Effector memory CD4-positive, alpha-beta T cell (primary cell): ENCODE measurements at regions not wholly inside any gene's neighbourhood (a gene's known extent, or its start where the extent isn't known, plus 50 kb on each side); places are given as distances from the start of the nearest gene placed in this dataset.

Experiments
- DNase-seq, 3 donors: peaks; one replicate each; pipeline ENCODE4 v3.0.0-alpha.2; 2020
- H3K27ac ChIP-seq: 2 replicates; pipeline ENCODE4 v1.7.0; 2013; ENCODE audit warnings: mild to moderate bottlenecking, low read length, moderate library complexity; ENCODE audit not compliant: insufficient read depth, poor library complexity, severe bottlenecking
- H3K27me3 ChIP-seq: replicated peaks from 2 replicates; pipeline ENCODE4 v1.7.0; 2013; ENCODE audit warnings: mild to moderate bottlenecking, low read length; ENCODE audit not compliant: insufficient read depth, control insufficient read depth, poor library complexity, severe bottlenecking
- H3K36me3 ChIP-seq: 2 replicates; pipeline ENCODE4 v1.7.0; 2013; ENCODE audit warnings: mild to moderate bottlenecking, low read length, moderate library complexity; ENCODE audit not compliant: control insufficient read depth, insufficient read depth
- H3K4me1 ChIP-seq: 2 replicates; pipeline ENCODE4 v1.7.0; 2013; ENCODE audit warnings: low read length, mild to moderate bottlenecking; ENCODE audit not compliant: control insufficient read depth, insufficient read depth, poor library complexity, severe bottlenecking
- H3K4me3 ChIP-seq: 2 replicates; pipeline ENCODE4 v1.7.0; 2013; ENCODE audit warnings: low read length, low read depth, mild to moderate bottlenecking; ENCODE audit not compliant: insufficient read depth, poor library complexity, severe bottlenecking
- H3K9me3 ChIP-seq: 2 replicates; pipeline ENCODE4 v1.7.0; 2013; ENCODE audit warnings: mild to moderate bottlenecking, low read length, moderate library complexity; ENCODE audit not compliant: control insufficient read depth

DNA sequence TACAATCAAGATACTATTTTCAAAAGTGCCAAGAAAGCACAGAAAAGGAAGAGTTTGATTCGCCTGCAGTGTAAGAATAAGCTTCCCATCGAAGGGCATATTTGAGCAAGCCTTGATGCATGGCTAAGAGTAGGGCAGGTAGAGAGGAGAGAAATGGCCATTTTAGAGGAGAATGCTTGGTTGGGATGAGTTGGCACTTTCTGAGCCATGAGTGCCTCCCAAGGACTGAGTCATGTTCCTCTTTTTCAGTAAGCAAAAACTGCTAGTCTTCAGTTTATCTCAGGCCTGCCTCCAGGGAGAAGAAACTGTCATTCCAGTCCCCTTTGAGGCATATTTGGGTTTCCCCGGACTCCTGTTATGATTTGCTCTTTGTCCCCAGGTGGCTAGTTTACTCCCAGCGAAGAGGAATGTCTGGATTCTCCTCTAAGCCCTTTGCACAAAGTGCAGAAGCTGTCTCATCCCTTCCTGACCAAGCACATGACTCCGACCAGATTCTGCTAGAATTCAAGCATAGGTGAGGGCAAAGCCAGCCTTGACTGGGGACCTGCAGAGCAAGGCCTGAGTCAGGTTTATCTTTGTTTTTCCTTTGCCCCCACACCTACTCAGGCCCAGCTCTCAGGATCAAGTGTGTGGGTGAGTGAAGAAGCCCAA lies 115.2 kb downstream of the TTC32 start:
- no peak for DNase-seq
- no peaks in the 10 kb centered on the region for H3K36me3 ChIP-seq
- no peaks in the 10 kb centered on the region for H3K9me3 ChIP-seq
- H3K4me3 ChIP-seq: no peak overlapping the region
- no peaks in the 10 kb centered on the region for H3K27me3 ChIP-seq
- no peaks in the 10 kb centered on the region for H3K4me1 ChIP-seq
- no peak overlapping the region for H3K27ac ChIP-seq

- Histone ChIP-seq H3K27me3 (no peaks in the 10 kb centered on the region), H3K4me3 (no peak overlapping the region), H3K9me3 (no peaks in the 10 kb centered on the region), H3K4me1 (no peaks in the 10 kb centered on the region), H3K36me3 (no peaks in the 10 kb centered on the region), H3K27ac (no peak overlapping the region)
- DNase-seq: no peak
Measured at GRCh38 chr2:19785867-19786266, 115.9 kb downstream of the TTC32 start.

- Histone ChIP-seq H3K27ac (no peak overlapping the region), H3K4me1 (no peaks in the 10 kb centered on the region), H3K36me3 (no peaks in the 10 kb centered on the region), H3K27me3 (no peaks in the 10 kb centered on the region), H3K9me3 (no peaks in the 10 kb centered on the region), H3K4me3 (no peak overlapping the region)
- DNase-seq: no peak
Measured at GRCh38 chr2:19785447-19785846, 116.3 kb downstream of the TTC32 start.

GRCh38 chr2:19784456-19784855 lies 117.3 kb downstream of the TTC32 start:
- no peaks in the 10 kb centered on the region for H3K27me3 ChIP-seq
- H3K9me3 ChIP-seq: no peaks in the 10 kb centered on the region
- H3K4me3 ChIP-seq: no peak overlapping the region
- DNase-seq: no peak
- no peaks in the 10 kb centered on the region for H3K4me1 ChIP-seq
- no peaks in the 10 kb centered on the region for H3K36me3 ChIP-seq
- H3K27ac ChIP-seq: no peak overlapping the region

- Histone ChIP-seq H3K4me3 (no peak overlapping the region), H3K27me3 (no peaks in the 10 kb centered on the region), H3K4me1 (no peaks in the 10 kb centered on the region), H3K36me3 (no peaks in the 10 kb centered on the region), H3K9me3 (no peaks in the 10 kb centered on the region), H3K27ac (no peak overlapping the region)
- DNase-seq: no peak
Measured at GRCh38 chr2:19783935-19784334, 117.8 kb downstream of the TTC32 start.

DNA sequence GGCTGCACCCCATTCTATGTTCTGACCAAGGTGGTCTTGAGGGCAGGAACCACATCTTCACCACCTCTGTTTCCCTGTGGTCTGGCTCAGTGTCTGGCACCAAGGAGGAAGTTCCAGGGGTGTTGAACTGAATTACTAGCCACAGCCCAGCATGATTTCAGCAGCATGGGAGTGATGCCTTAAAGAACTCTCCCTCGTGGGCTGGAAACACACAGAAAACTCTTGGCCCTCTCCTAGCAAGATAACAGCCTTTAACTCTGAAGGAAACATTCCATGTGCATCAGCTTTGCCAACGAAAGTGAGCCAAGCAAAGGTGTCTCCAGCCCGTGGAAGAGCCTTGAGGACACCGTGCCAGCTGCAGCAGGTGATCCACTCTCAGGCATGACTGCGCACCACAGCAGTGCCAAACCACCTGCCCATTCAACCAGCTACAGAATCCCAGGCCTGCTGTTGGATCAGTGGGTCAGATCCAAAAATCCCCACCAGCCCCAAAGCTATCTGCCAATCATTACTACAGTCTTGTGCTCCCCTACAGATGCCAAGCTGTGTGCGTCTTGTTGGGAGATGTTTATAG lies 124.8 kb downstream of the TTC32 start:
- H3K27ac ChIP-seq: no peak overlapping the region

DNA sequence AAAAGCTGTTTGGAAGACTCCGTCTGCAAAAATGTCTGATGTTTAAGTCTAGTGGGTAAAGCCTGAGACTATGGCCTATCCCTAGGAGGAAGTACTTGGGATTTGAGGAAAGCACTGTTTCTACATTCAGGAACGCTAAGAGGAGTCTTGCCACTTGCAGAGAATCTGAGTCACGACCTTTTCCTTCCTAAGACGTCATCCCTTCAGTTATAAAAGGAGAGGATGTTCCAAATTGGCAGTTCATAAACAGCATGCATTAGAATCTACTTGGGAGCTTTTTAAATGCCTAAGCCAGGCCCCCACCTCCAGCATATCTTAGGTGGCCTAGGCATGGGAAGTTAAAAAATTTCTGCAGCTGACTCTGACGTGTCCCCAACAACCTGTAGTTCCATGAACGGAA lies 125.9 kb downstream of the TTC32 start:
- no peak for DNase-seq

More for the DNA sequence above, 124.8 kb downstream of the TTC32 start:
- Histone ChIP-seq H3K4me3 (no peak overlapping the region), H3K36me3 (no peaks in the 10 kb centered on the region), H3K27me3 (no peaks in the 10 kb centered on the region), H3K9me3 (no peaks in the 10 kb centered on the region), H3K4me1 (no peaks in the 10 kb centered on the region)
- DNase-seq: no peak

DNA sequence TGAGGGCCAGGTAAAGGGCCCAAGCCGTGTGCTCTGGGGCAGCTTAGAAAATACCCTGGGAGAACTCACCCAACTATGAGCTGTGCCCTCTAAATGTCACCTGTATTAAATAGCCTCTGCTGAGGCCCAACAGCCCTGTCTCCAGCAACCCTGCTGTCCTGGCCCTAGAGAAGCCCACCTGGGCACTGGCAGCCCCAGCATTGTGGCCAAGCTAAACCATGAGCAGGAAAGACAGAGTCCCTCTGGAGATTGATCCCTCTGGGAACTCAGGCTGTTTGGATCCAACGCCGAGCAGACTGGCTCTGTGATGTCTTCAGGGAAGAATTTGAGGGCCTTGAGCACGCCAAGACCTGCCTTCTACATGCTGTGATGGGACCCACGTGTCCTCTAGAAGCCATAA lies 126.5 kb downstream of the TTC32 start:
- Histone ChIP-seq H3K27ac (no peak overlapping the region), H3K4me3 (no peak overlapping the region), H3K4me1 (no peaks in the 10 kb centered on the region), H3K36me3 (no peaks in the 10 kb centered on the region), H3K27me3 (no peaks in the 10 kb centered on the region), H3K9me3 (no peaks in the 10 kb centered on the region)
- no peak for DNase-seq

More for the DNA sequence above, 125.9 kb downstream of the TTC32 start:
- Histone ChIP-seq H3K36me3 (no peaks in the 10 kb centered on the region), H3K9me3 (no peaks in the 10 kb centered on the region), H3K4me3 (no peak overlapping the region), H3K27ac (no peak overlapping the region), H3K4me1 (no peaks in the 10 kb centered on the region), H3K27me3 (no peaks in the 10 kb centered on the region)

DNA sequence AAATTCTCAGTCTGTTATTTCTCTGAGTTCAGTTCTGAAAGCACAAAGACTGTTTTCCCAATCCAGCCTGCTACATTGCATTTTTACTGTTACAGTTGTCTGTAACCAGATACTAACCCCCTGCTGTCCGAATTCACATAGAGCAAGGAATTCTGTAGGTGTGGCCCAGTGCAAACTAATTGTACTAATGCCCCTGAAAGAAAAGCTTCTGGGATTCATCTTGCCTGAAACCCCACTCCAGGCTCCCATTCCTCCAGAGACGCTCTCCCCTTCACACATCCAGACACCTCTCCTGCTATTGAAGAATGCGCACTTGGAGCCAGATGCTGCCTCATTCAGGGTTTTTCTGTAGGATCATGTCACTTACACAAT lies 127.0 kb downstream of the TTC32 start:
- H3K9me3 ChIP-seq: no peaks in the 10 kb centered on the region
- no peaks in the 10 kb centered on the region for H3K4me1 ChIP-seq
- H3K4me3 ChIP-seq: no peak overlapping the region
- no peak overlapping the region for H3K27ac ChIP-seq
- DNase-seq: no peak
- no peaks in the 10 kb centered on the region for H3K27me3 ChIP-seq
- H3K36me3 ChIP-seq: no peaks in the 10 kb centered on the region

GRCh38 chr2:19772981-19773380 lies 128.8 kb downstream of the TTC32 start:
- no peak for DNase-seq
- H3K9me3 ChIP-seq: no peaks in the 10 kb centered on the region
- no peaks in the 10 kb centered on the region for H3K27me3 ChIP-seq
- H3K27ac ChIP-seq: no peak overlapping the region
- H3K36me3 ChIP-seq: no peaks in the 10 kb centered on the region
- H3K4me3 ChIP-seq: no peak overlapping the region
- no peaks in the 10 kb centered on the region for H3K4me1 ChIP-seq
